ENCODE measurements at regions not wholly inside any gene's neighbourhood (a gene's known extent, or its start where the extent isn't known, plus 50 kb on each side); places are given as distances from the start of the nearest gene placed in this dataset.

DNA sequence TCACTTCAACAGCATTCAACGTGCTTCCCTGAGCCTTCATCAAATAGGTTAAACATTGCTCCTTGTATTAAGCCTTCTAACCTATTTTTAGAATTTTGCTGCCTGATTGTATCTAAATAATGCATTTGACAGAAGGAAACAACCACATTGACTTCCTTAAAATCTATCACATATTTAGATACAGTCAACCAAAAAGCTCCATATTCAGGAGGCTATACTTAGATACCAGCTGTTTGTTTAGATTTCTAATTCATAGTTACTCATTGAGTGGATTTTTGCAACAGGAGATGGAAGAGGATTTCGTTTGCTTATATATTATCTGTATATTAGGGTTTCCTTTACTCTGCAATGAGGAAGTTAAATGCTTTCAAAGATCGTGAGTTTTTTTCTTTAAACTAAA lies 241.1 kb upstream of the PPP1R2C start:
- no peak for DNase-seq

DNA sequence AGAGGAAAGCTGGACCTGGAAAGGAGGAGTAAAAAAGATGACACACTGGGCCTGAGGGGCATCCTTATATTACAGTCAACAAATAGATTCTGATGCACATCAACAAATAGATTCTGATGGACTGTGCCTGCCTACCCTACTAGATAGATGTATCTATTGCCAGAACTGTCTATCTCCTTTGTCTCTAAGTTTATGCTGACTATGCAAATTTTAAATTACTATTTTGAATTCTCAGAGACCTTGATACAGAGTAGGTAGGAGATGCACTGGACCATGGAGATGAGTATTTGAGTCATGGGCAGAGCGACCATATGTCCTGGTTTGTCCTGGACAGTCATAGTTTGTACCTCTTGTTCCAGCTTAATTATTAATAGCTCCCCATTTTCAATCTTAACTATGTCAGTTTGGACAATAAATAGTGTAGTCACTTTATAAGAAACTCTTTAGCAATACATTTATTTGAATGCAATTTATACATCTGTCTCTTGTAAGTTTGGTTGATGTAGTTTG lies 247.9 kb upstream of the PPP1R2C start:
- no peak for DNase-seq

DNA sequence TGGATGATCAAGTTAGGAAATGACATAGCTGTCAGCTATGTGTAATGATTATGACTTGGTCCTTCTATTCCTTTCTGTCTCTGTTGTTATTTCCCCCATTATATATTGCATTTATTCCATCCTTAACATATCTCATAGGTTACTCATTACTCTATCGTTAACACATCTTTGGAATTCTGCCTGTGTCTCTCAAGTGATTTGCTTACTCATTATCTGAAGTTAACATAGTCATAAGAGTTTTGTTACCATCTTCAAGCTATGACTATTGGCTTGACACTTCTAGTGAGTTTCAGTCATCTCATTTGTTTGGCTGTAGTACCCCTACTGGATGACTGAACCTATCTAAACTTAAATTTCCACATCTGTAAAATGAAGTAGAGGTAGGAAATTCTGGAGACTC lies 286.1 kb upstream of the PPP1R2C start:
- no peak for DNase-seq

DNA sequence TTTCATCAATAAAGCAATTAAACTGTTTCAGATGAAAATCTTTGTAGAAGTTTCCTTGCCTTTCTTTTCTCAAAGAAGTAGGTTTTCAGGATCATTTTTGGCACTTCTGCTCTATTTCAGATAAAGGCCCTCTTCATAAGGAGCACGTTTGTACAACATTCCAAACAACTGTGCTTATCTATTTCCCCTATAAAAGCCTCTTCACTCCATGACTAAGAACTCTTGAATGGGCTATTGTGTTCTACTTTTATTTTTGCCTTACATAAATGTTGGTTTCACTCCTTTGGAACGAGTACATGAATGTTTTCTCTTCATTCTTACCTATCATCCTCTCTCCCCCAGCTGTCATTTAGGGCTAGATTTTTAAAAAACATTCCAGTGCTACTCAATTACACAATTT lies 288.0 kb upstream of the PPP1R2C start:
- no peak for DNase-seq

DNA sequence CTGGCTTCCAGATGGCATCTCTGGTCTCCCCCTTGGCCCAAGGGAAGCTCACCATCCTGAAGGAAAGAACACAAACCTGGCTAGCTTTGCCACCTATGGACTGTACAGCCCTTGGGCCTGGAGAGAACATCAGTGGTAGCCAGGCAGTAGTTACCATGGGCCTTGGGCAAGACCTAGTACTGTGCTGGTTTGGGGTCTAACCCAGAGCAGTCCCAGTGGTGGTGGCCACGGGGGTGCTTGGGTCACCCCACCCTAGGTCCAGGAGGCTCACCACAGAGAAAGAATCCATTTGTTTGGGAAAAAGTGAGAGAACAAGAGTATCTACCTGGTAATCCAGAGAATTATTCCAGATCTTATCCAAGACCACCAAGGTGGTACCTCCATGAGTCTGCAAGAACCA lies 290.7 kb upstream of the PPP1R2C start:
- no peak for DNase-seq

DNA sequence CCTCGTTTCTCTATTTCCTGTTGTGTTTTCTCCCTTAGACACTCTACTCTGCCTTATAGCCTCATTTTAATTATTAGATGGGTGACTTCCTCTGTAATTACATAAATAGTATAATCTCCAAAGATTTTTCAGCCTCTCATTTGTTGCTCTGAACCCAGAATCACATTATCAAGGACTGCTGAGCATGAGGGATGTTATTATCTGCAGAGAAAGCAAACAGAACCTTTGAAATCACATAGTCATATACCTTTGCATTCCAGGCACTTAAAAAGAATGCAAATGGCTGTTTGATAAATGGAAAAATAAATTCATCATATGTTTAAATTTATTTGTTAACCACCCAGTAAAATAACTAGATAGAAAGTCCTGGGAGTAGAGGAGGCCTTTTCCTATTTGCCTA lies 305.1 kb upstream of the PPP1R2C start:
- no peak for DNase-seq

DNA sequence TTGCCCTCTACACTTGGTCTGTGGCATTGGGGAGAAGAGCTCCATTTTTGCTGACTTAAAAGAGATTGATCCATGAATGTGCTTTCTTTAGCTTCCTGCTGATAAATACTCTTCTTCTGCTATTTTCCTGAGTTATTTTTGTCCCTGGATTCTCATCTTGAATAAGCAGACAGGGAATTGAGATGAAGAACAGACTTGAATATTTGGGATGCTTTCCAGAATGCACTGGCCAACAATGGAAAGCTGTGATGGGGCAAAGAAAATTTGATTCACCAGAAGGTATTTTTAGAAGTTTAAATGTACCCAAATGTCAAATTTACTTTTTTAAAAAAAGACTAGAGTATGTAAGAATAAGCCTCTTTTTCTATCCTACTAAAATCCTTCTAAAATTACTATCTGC lies 309.9 kb upstream of the PPP1R2C start:
- DNase-seq, result no peak

DNA sequence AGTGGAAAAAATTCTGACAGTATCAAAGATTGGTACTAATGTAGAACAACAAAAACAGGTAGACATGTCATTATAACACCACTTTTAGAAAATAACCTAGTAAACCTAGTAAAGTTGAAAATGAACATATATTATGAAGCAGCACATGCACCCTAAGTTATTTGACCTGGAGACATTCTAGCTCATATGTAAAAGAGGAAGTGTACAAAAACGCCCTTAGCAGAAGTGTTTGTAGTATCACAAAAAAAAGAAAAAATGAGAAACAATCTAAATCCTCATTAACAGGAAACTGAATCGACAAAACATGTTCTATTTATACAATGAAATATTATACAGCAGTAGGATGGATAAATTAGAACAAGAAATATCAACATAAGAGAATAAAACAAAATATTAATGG lies 318.9 kb upstream of the PPP1R2C start:
- DNase-seq, result no peak

DNA sequence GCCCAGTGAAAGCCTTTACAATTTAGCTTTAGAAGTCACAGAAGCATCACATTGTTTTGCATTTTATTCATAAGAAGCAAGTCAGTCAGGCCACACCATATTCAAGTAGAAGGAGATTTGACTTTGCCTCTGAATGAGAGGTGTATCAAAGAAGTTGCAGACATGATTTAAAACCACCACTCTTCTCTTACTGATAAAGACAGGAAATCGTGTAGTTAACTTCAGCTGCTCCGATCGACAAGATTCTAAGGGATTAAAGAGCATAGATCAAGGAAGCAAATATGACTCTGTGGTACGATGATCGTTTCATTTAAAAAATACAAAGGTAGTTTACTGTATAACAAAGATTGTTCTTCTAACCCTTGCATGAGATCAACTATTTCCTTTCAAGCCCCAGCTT lies 328.0 kb upstream of the PPP1R2C start:
- DNase-seq, result no peak

DNA sequence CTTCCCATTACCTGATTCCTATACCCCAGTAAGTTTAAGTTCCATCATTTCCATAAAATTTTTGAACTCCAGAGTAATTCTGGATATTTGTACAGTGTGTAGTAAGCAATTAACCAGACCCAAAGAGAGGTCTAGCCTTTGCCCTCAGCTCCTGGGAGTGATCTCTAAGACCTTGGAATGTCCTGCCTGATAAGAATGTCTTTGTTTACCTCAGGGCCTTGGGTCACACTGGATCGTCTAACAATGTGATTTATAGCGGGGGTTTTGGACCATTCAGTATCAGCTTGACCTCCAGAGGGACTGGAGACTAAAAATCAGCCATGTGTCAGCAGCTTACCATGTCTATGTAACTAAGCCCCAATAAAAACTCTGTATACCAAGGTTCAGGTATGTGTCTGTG lies 330.9 kb upstream of the PPP1R2C start:
- no peak for DNase-seq

DNA sequence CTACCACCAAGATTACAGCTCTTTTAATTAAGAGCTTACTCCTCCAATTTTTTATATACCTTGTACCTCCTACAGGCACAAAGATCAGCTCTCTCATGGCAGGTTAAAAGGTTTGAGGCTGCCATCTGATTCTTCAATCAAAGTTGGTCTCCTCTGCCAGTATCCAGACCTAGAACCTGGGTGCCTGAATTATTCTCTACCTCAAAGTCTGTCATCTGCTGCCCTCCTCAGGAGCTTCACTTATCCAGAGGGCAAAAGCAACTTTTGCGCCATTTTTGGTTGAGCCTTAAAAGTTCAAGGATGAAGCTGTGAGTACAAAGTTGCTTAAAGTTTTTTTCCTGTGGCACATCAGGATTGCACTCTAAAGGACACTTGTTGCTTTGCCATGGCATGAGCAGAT lies 343.7 kb upstream of the PPP1R2C start:
- no peak for DNase-seq

DNA sequence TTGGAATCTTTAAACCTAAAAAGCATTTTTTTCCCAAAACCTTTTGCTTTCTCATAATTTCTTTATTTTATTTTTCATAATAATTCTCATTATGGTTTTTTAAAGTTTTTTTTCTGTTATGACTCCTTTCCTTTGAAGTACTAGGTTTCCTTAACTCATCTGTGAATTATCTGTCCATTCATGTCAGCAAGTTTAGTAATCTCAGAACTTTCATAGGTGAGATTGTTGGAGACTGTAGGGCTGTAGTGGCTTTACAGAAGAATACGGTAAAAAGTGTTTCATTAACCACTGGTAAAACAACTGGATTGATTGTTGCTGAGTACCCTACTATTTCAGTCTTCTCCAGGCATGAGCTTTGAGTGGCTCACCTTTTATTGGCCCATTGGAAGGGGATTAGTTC lies 361.7 kb upstream of the PPP1R2C start:
- no peak for DNase-seq

DNA sequence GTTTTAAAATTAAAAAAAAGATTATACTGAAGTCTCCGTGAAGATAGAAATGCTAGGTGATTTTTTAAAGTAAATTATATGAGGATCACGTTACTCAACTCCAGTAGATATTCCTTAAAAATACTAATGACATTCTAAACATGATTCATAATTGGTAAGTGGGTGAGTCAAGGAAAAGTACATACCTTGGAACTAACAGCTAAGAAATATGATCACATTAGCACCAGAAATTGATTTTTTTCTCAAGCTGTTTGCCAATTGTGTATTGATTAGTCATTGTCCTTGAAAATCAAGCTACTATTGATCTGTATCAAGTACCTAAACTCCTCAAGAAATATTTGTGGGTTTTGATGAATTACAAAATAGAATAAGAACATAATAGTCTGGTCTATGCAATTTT lies 362.6 kb upstream of the PPP1R2C start:
- no peak for DNase-seq

DNA sequence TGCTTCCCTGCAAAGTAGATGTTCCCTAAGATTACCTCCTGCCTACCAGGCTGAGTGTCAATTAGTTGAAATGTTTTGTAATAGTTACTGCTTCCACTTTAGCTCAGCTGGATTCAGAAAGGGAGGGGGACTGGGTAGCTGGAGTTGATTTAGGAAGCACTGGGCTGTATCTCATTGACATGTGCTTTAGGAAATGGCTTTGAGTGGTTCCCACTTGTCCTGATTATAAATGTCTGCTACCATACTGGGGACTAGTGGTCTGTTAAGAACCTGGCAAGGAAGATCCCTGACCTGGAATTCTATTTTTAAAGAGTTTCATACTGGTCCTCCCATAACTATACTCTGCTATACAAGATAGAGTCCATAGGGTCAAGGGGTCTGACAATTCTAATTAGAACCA lies 363.9 kb upstream of the PPP1R2C start:
- no peak for DNase-seq

DNA sequence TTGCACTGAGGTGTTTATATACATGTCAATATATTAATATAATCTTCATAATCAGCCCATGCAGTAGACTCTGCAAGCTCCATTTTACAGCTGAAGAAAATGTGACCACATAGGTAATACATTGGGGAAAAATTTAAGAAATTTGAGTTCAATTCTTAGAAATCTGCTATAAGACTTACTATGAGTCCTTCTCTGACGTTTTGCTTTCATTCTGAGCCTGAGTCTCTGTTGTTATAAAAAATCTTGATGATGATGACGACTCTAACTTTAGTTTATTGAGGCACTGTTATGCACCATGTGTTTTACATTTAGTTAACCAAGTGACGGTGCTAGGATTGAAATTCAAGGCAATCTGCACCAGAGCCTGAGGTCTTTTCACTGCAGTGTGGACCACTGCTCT lies 370.3 kb upstream of the PPP1R2C start:
- DNase-seq, result no peak

DNA sequence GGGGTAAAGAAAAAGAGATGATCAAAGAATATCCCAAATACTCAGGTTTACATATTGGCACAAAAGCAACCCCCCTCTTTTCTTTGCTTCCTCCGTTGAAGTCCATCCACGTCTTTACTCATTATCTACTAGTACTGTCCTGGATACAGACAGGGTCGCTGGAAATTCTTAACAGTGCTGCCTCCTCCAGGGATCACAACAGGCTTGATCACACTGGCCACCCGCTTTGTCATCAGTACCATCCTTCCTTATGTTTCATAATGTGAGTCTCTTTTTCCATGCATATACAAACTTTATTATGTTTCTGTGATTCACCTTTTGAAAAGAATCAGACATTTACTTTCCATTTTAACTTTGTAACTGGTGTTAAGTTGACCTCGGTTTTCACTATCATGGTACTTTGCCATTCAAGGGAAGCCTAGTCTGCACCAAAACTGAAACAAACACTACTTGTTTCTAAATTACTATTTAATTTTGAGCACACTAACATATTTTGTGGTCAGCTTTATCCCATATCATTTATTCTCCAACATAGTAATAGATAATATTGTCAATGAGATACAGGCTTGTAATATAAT lies 387.5 kb upstream of the PPP1R2C start:
- DNase-seq, result no peak

DNA sequence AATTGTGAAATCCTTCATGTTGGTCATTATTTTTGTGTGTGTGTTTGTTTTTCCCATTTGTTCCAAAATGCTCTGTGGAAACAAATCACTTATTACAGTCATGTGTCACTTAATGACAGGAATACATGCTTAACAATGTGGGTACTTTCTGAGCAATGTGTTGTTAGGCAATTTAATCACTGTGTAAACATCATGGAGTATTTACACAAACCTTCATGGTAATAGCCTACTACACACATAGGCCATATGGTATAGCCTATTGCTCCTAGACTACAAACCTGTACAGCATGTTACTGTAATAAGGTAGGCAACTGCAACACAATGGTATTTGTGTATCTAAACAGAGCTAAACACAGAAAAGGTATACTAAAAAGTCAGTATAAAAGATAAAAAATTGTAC lies 388.9 kb upstream of the PPP1R2C start:
- DNase-seq, result peak; percentile 71

DNA sequence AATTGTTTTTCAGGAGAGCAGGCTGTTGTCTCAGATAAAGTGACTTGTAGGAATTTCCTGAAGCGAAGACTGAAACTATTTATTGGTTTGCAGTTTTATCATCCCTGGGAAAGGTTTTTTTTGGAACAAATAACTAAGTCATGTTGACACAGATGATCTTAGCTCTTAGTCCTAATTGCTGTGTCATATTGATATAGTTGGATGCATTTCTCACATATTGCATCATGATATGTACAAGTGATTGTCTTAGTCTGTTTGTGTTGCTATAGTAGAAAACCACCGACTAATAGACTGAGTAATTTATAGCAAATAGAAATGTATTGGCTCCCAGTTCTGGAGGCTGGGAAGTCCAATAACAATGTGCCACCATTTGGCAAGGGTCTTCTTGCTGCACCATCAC lies 397.5 kb upstream of the PPP1R2C start:
- DNase-seq, result no peak

DNA sequence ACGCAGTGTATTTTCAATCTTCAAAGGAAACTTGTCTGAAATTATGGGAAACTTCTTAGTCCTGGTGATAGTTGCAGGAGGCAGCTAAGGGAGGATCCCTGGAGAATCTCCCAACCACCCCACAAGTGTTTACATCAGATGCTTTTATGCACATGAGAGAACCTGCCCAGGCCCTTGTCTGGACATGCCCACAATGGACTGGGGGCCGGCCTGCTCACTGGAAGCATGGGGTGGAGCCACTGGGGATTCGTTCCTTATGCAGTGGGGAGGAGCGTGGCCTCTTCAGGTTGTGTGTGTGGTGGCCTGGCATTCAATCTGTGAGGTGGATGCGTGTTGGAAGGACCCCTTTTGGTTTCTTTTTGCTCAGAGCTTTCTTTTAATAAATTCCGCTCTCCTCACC lies 398.7 kb upstream of the PPP1R2C start:
- DNase-seq, result no peak

DNA sequence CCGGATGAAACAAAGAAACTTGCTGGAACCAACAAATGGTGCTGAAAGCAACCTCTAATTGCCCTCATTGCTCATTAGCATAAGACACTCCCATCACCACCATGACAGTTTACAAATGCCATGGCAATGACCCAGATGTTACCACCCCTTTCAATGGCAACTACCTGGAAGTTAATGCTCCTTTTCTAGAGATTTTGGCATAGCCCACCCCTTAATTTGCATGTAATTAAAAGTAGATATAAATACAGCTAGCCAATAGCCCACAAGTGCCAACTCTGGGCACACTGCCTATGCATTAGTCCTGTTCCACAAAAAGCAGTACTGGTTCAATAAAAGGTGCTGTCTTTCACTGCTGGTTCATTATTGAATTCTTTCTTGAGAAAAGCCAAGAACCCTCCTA lies 410.3 kb upstream of the PPP1R2C start:
- no peak for DNase-seq

DNA sequence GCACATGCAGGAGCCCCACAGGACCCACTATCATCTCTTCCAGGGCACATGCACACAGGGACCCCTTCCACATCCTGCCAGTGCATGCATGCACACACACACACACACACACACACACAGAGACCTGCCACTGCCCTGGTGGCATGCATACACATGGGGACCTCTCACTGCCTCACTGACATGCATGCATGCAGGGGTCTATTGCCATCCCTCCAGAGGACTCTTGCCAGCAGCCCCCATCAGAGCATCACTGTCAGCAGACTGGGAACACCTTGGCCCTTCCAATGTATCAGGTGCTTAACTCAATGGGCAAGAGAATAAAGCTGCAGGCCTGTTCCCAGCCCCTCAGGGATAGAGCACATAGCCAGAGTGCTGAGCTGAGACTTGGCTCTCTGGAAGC lies 433.6 kb upstream of the PPP1R2C start:
- no peak for DNase-seq

DNA sequence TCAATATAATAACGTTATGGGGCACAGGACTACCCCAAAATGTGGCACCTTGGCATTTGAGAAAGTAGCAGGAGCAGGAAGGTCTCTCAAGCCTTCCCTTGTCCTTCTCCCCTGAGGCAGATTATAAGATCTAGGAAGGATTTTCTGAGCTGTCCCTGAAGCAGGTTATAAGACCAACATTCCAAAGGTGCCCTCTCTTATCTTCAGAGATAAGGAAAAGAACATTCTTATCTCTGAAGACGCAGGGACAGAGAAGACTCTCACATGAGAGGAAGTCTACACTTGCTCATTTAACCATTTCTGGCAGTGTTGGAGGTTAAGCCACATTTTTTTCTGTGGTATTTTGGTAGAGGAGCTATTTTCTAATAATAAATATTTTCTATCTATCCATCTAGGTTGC lies 437.9 kb upstream of the MAOA start:
- no peak for DNase-seq

DNA sequence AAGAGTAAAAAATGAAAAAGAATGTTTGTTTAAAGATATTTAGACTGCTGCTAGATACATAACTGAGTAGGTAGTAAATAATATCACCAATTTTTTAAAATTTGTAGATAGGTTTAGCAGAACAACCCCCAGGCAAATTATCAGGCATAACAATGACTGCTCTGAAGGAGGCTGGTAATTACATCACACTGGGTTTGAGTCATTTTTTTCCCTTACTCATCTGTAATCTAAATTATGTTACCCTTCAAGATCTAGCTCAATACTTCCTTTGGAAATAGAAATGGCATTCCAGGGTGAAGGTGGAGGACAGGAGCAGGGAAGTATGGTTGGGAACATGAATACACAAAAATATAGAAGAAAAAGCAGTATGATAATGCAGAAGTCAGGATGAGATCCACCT lies 431.6 kb upstream of the MAOA start:
- DNase-seq, result no peak

DNA sequence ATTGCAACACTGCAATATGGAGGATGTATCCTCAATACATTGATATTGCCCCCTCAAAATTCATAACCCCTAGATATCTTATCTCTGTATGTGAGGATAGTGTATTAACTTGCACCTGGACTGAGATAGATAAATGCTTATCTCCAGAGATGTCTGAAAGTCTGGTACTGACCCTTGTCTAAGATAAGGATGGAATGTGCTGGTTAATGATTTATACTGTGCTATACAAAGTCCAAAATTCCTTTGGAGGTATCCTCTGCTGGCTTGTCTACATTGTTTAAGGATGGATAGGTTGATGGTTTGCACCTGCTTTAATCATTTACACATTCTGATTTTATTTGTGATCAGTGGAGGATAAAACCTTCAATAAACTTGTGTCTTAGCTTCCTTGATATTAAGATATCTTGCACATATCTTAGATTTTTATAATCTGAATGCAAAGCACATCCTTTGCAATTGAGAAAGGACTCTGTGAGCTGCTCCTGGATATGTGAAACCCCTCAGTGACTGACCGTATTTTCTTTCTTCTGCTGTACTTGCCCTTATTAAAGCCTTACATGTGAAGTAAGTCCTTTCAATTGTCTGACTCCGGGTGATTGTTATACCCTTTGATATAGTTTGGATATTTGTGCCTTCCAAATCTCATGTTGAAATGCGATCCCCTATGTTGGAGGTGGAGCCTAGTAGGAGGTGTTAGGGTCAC lies 430.3 kb upstream of the MAOA start:
- DNase-seq, result no peak

DNA sequence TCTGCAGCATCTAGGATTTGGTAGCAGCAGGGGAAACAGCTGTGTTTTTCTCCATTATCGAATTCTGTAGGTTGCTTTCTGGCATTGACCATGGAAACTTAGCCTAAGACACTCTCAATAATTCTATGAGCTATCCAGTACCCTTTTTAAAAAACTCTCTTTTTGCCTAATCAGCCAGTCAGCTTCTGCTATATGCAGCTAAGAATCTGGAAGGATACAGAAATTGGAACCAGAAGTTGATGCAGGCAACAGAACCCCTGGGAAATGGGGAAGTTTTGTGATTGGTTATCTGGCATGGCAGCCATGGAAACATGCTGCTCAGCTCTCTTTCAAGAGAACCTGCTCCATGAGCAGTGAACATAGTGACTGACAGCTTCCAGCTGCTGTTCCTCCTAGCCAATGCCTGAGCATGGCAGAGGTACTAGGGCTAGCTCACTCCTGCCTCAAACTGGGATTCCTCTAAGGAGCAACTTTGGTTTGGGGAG lies 417.6 kb upstream of the MAOA start:
- no peak for DNase-seq
